Right kidney (tissue), 1 donor: ENCODE measurements at regions not wholly inside any gene's neighbourhood (a gene's known extent, or its start where the extent isn't known, plus 50 kb on each side); places are given as distances from the start of the nearest gene placed in this dataset.

ENCODE experiments used
- DNase-seq: peaks from one replicate; pipeline ENCODE4 v3.0.0-alpha.2; 2016

- DNase-seq: no peak
Observed at GRCh38 chr5:32990593-32991420, 279.7 kb downstream of the NPR3 start.

- no peak for DNase-seq
Observed at GRCh38 chr5:32991421-32991815, 280.3 kb downstream of the NPR3 start.

- no peak for DNase-seq
Observed at GRCh38 chr5:32996336-32996735, 285.2 kb downstream of the NPR3 start.

DNA sequence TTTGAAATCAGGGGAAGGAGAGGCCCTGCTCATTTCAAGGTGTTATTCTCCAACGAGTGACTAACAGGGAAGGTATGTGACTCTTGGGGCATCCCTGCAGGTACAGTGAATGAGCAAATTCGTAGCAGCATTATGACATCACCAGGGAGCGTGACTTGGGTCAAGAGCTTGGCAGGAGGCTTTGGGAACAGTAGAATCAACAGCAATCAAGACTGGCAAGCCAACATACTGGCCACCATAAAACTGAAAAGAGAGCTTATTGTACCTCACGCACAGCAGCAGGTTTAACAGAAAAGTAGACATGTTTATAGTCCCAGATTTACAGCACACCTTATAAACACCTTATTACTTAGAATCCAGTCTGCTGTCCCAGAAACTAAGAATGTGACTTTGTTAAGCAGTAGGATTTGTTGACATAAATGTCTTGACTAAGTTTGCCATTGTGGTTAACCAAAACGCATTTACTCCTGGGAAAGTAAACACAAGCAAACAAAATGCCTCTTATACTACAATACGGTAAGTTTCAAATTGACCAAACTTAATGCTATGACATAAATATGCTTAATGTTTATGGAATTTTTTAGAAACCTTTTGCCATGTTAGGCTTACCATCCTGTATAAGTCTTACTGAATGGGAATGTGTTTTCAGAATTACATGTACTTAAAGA is 297.8 kb downstream of the NPR3 start:
- no peak for DNase-seq

DNA sequence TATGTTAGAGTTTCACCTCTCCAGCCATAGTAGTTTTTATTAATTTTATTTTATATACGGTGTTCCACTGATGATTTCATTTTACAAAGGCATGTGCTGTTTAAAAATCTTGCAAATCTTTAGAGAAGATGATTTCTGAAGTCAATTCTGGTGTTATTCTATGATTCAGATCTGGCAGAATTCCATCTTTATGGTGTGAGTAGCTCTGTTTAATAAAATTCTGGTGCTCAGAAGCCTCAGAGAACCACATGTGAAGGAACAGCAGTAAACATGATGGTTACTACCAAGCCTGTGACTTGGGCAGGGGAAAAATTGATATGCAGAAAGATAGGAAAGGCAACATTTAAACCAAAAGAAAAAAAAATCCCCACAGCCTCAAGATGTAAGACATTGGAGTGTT is 299.7 kb downstream of the NPR3 start:
- no peak for DNase-seq

- DNase-seq: no peak
Observed at GRCh38 chr5:33011801-33012200, 300.7 kb downstream of the NPR3 start.

- no peak for DNase-seq
Observed at GRCh38 chr5:33023649-33024048, 312.5 kb downstream of the NPR3 start.

DNA sequence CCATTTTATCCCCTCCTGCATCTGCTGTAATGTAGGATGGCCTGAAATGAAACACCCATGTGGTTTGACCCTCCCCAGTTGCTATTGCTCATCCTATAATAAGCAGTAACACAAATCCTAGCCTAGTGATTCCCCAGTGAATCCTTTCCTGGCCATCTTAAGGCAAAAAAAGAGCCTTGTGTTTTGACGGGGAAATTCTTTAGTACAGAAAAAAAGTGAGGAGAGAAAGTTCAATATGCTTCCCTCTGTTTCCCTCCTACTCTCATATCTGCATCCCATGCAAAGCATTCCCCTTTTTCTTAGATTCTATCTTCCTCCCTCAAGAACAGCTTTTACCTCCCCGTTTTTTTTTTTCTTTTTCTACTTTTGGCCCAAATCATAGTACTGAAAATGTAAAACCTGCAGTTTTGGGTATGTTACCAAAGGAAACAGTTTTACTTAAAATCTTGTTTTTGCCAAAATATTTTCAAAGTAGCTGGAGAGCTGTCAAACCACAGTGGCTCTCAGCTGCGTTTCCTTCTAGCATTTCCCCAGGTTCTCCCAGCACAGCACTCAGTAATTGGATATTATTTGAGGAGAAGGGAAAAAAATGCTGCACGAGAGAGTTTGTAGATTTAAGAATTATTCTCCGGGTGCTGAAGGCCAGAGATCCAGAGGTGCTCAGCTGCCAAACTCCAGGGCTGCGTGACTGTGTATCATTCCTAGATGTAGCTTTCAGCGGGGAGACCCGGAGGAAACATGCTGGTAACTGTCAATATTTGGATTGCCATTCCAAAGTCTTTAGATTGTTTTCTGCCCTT is 321.4 kb downstream of the NPR3 start:
- DNase-seq: no peak

DNA sequence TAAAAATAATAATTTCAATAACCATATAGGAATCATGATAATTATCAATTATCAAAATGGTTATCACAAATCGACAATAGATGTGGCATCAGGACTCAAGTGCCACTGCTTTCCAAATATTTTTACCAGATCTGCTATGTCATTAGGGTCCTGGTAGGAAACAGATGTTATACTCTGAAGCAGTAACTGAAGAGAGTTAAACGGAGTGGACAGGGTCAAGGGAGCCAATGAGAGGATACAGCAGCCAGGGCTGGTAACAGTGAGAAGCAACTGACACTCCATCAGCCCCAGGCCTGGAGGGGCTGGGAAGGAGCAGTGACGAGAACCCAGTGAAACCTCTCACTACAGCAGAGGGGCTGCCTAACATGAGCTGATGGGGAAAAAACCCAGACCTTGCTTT is 322.4 kb downstream of the NPR3 start:
- no peak for DNase-seq

- DNase-seq: no peak
Observed at GRCh38 chr5:33034777-33035176, 323.7 kb downstream of the NPR3 start.

- no peak for DNase-seq
Observed at GRCh38 chr5:33035851-33036527, 324.9 kb downstream of the NPR3 start.

DNA sequence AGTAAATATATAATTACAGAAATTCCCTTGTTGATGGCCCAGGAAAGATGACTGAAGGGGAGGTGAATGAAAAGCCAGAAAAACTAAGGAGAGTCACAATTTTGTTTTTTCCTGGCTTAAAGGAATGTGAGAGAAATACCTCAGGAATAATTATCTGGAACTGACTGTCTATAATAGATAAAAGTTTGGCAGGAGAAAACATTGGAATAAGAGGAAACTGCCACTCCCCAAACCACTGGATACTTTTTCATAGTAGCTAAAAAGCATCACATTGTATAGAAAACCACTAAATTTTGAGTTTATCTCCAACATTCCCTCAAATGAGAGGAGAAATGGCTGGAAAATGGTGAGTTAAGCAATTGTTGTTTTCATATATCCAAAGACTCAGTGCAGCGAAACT is 326.0 kb downstream of the NPR3 start:
- no peak for DNase-seq

DNA sequence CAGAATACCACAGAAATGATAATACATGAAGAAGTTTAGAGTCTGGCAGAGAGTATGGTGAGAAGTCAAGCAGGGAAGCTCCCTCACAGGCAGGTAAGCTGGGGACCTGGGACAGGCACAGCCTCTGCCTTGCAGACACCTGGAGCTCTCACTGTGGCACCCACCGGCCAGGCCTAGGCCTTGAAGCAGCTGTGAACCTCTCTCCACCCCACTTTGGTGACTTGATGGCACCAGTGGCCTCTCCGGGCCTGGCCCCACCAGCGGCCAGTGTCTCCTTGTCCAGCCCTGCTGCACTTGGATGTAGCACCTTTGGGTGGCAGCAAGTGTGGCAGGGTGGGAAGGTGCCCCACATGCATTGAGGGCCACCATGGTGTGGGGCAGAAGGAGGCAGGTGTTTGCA is 330.5 kb downstream of the NPR3 start:
- DNase-seq: no peak

DNA sequence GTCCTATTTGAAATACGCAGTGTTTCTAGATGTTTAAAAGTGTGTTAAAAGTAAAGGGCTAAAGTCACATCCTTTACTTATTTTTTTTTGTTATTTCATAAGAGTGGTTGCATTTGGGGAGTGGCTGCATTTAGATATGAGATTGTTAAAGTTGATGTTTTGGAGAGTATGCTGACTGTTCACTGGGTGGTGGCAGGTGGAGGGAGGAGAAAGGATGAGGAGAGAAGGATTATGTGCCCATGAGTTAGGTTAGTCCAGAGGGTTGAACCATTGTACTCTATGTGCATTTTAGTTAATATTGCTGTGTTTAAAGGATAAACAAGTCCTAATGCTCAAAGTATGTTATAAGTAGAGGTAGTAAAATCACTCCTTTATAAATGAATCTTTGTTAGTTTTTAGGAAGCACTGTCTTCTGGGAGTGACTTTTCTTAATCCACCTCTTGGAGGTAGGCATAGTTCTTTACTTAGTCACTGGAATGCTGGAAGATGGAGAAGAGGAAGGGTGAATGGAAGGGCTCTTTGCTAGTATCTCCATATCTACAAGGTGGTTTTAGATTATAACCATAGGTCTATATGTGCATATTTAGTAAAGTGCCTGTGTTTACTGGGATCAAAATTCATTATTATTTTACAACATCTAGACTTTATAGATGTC is 332.3 kb downstream of the NPR3 start:
- DNase-seq: no peak

- DNase-seq: no peak
Observed at GRCh38 chr5:33046091-33046490, 335.0 kb downstream of the NPR3 start.

DNA sequence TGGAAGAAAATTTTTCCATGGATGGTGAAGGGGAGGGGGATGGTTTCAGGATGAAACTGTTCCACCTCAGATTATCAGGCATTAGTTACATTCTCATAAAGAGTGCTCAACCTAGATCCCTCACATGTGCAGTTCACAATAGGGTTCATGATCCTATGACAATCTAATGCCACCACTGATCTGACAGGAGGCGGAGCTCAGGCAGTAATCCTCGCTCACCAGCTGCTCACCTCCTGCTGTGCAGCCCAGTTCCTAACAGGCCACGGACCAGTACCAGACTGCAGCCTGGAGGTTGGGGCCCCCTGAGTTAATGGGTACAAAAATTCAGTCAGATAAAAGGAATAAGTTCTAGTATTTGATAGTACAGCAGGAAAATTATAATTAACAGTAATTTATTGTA is 337.2 kb downstream of the NPR3 start:
- DNase-seq: no peak

GRCh38 chr5:33049298-33049697 is 338.2 kb downstream of the NPR3 start:
- DNase-seq: no peak

DNA sequence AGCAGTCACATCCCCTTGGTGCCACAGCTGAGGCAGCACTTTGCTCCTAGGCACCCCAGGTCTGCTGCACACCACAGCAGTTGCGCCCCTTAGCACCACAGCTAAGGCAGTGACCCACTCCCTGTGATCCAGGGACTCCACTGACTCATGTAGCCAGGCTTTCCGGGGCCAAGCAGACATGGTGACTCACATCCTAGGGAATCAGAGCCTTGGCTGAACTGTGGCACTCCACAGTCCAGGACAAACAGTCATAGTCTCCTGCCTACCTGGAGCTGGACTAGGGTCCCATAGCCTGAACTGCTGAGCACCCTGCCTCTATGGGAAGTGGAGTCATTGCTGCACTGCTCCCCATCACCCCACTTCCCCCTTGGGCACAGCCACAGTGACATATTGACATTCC is 338.7 kb downstream of the NPR3 start:
- DNase-seq: no peak

DNA sequence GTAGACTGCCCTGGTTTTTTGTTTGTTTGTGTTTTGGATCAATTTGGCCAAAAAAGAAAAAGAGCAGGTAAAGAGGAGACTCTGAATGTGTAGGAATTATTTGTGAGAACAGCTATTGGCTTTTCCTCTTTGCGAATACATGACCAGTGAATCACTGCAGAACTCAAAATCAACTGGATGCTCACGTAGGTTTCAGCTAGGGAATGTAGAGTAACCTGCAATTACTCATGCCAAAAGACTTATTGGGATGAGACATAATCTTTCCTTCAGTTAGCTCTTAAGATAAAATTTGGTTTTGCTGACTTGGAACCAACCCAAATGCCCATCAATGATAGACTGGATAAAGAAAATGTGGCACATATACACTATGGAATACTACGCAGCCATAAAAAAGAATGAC is 348.0 kb downstream of the NPR3 start:
- DNase-seq: no peak

DNA sequence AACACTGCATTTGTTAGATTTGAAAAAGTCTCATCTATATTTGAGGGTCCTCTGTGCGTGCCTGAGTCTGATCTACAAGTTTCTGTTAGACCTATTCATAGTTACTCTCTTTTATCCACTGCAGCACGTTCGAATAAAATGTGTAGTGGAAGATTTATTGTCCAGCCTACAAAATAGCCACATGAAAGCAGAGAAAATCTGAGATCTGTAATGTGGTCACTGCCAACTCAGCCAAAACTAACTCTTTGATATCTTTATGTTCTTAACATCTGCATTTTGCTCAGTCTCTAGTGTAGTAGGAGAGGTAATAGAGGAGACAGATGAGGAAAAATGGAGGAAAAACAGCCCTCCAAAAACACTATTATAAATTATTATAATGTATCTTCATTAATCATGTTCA is 354.0 kb downstream of the NPR3 start:
- no peak for DNase-seq

DNA sequence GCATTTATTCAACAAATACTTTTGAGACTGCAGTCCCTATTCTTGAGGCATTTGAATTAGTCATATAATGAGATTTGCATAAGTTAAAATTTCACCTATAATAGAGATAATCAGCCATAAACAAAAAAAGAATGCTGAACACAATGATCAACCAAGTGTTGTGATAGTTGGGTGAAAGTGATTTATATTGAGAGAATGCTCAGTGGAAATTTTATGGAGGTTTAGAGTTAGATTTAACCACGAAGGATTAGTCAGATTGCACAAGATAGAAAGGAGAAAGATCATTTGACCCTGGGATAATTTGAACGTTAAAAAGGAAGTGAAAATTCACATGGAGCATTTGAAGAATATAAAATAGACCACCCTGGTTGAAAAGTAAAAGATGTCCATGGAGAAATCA is 356.2 kb downstream of the NPR3 start:
- no peak for DNase-seq

- no peak for DNase-seq
Observed at GRCh38 chr5:33068786-33069185, 357.7 kb downstream of the NPR3 start.
